Middle frontal gyrus (tissue), 1 donor: ENCODE measurements at regions not wholly inside any gene's neighbourhood (a gene's known extent, or its start where the extent isn't known, plus 50 kb on each side); places are given as distances from the start of the nearest gene placed in this dataset.
"Not testable (repeated sequence)": the region's sequence is repeated elsewhere in the genome, so short reads cannot be mapped to it uniquely, and the experiment has no call there.

Experiments
- DNase-seq: peaks from one replicate; pipeline ENCODE4 v3.0.0-alpha.2; 2015; ENCODE audit warnings: low spot score; ENCODE audit errors: extremely low spot score

DNA sequence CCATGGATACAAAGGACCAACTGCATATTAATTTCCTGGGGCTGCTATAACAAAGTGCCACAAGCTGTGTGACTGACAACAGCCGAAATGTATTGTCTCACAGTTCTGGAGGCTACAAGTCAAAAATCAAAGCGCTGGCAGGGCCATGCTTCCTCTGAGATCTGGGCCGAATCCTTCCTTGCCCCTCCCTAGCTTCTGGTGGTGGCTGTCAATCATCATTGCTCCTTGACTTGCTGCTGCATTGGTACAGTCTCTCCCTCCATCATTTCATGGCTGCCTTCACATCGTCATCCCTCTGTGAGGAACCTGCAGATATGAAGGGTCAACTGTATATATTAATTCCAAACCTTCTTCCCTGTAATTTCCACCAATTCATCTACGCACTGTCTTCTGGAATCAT lies 118.3 kb downstream of the EXOC5 start:
- DNase-seq = no peak

DNA sequence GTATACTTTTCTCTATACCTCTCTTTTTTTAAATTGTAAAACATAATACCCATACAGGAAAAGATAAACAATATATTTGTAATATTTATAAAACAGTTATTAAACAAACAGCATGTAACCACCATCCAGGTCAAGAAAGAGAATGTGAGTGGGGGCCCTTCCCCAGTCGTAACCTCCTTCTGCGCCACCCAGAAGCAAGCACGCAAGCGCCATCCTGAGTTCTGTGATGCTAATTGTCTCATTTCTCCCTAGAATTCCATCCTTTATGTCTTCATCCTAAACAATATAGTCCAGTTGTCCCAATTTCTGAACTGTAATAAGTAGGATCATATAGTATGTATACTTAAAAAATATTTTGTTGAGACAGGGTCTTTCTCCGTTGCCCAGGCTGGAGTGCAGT lies 129.5 kb downstream of the EXOC5 start:
- no peak for DNase-seq

DNA sequence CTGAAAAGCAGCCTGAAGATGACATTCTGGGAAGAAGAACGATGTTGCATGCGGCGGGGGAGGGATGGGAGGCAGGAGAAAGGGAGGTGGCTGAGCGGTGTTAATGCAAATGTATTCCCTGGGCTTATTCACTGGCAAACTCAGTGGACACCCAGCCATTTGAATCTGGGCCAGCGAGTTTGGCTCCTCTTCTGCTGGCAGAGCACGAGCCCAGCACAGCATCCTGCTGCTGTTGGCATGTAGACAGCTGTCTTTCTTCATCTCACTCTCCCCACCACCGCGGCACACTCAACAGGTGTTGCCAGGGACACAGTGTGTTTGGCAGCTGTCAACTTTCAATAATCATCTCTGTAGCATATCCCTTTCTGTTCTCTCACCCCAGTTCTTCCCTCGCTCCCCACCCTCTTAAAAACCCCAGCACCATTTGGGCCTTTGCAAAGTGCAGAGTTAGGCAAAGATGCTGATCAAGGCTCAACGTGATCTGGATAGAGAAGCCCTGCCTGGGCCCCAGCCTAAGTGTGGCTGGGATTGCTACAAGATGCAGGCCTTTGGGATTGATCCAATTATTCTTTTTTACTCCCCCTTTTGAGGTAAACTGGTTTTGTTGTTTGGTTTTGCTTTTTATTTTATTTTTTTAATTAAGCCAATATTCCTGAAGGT lies 131.9 kb downstream of the EXOC5 start:
- peak; percentile 37 for DNase-seq

DNA sequence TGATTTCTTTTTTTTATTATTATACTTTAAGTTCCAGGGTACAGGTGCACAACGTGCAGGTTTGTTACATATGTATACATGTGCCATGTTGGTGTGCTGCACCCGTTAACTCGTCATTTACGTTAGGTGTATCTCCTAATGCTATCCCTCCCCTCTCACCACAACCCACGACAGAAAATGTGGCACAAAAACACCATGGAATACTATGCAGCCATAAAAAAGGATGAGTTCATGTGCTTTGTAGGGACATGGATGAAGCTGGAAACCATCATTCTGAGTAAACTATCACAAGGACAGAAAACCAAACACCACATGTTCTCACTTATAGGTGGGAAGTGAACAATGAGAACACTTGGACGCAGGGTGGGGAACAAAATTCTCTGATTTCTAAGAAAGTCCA lies 140.9 kb downstream of the EXOC5 start:
- DNase-seq = not testable (repeated sequence)

DNA sequence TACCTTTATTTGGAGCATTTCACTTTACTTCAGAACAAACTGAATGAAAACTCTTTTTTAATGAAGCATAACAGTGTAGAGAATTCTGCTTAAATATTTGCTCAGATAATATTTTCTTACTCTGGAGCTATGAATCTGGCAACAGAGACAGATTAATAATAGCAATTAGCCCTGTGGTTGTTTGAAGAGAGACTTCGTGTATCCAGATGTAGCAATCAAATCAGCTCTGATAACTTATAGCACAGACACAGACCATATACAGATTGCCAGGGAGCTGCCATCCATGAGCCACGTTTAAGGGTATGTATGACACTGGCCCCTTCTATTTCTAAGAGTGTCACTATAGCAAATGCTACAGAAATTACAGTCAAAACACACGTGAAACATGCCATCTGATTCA lies 146.6 kb downstream of the EXOC5 start:
- DNase-seq = no peak

DNA sequence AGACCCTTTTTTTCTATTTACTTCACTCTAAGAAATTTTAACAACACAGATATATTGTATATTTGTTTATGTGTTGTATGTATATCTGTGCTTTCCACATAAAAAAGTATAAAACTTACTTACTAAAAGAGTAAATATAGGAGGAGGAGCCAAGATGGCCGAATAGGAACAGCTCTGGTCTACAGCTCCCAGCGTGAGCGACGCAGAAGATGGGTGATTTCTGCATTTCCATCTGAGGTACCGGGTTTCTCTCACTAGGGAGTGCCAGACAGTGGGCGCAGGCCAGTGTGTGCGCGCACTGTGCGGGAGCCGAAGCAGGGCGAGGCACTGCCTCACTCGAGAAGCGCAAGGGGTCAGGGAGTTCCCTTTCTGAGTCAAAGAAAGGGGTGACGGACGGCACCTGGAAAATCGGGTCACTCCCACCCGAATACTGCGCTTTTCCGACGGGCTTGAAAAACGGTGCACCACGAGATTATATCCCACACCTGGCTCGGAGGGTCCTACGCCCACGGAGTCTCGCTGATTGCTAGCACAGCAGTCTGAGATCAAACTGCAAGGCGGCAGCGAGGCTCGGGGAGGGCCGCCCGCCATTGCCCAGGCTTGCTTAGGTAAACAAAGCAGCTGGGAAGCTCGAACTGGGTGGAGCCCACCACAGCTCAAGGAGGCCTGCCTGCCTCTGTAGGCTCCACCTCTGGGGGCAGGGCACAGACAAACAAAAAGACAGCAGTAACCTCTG lies 156.5 kb downstream of the EXOC5 start:
- not testable (repeated sequence) for DNase-seq

DNA sequence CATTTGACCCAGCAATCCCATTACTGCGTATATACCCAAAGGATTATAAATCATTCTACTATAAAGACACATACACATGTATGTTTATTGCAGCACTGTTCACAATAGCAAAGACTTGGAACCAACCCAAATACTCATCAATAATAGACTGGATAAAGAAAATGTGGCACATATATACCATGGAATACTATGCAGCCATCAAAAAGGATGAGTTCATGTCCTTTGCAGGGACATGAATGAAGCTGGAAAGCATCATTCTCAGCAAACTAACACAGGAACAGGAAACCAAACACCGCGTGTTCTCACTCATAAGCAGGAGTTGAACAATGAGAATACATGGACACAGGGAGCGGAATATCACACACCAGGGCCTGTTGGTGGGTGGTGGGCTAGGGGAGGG lies 158.3 kb downstream of the EXOC5 start:
- DNase-seq = not testable (repeated sequence)

DNA sequence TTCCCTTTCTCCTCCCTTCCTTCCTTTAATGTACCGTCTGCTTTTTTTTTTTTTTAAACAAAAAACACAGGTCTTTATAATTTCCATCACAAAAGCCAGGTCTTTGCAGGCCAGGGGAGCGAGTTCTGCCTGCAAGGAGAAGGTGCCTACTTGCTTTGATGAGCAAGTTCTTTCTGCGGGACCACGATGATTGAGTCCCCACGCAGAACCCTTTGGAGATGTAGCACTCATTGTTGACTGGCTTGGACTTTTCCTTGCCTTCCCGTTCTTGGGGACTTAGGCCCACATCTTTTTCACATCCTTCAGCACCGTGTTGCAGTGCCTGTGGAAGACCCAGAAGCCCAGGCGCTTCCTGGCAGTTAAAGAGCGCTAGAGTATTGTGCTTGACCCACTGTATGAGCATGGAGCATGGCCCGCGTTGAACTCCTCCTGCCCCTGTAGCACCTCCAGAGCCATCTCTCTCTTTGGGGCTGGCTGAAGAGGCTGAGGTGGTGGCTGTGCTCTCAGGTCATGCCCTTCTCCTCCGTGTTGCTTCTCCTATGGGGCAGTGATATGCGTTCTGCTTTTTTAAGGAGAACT lies 177.6 kb downstream of the EXOC5 start:
- DNase-seq = no peak

DNA sequence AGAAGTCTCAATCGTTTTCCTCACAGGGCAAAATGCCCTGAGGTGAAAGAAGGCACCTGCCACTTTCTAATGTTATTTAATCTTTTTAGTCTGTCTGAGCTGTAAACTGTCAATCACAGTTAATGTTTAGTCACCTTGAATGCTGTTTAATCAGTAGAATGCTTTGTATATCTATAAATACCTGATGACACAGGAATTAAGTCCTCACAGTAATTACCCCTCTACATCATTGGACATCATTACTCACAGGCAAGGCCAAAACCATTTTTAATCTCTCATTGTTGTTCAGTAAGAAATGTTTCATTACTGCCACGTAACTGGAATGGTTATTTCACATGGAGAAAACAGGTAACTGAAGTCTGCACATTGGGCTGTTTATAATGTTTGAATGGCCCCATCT lies 178.8 kb downstream of the EXOC5 start:
- no peak for DNase-seq

DNA sequence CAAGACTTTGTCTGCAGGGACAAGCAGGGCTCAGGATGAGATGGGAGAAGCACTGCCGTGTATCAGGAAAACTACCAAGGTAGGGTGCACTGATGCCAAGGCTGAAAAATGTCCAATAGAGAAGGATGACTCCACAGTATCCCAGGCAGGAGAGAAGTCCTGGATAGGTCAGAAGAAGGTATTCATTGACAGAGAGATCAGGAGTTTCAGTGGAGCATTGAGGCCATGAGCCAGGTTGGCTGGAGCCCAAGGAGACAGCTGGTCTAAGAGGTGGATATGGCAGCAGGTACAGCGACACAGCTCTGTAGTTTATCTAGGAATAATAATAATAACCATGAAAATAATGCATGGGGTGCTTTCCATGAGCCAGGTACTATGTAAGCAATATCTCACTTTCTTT lies 180.9 kb downstream of the EXOC5 start:
- DNase-seq = no peak

DNA sequence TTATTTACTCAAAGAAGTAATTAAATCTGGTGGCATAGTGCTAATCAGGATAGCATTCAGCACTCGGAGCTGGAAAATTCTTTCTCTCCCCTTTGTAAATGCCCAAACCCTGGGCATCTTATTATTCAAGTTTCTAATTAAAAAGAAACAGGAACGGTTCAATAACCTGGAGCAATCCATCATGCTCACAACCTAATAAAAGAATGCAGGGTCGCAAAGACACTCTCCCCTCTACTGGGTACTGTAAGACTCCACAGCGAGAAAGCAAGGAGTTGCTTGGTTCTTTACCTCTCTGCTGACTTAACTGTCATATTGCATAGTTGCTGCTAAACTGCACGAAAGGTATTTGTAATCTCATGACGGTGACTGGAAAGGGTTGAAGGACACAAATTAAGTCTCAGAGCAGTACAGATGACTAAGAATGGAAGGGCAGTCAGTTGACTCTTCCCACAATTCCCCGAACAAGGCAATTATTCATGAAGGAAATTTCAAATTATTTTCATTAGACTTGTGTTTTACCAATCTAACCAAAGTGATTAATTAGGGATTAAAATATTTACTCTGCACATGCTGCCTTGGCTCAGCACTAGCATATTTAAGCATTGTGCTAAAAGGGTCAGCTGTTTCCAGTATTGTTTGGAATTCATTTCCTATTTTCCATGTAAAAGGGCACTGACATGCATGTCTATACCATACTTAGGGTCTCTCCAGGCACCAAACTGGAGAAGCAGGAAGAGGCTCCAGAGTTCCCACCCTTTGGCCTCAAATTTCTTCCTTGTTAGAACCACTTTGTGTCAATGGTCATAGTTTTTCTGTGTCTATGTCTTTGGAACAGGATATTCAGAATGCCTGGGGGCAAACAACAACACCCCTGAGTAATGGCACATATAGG lies 182.2 kb downstream of the EXOC5 start:
- no peak for DNase-seq

DNA sequence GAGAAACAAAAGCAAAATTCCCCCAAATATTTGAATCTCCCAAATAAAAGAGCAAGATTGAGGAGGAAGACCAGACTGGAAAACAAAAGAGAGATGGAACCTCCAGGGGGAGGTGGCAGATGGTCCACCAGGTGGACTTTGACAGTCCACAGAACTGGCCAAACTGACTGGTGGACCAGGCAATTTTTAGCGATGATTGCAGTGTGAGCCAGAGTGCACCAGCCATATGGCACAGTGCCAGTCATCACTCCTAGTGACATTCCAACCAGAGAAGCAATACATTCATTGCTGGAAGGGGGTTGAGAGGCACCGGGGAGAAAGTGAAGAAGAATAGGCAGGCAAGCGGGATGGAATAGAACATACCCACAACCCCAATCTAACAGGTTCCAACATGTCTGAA lies 182.9 kb downstream of the EXOC5 start:
- DNase-seq = no peak

DNA sequence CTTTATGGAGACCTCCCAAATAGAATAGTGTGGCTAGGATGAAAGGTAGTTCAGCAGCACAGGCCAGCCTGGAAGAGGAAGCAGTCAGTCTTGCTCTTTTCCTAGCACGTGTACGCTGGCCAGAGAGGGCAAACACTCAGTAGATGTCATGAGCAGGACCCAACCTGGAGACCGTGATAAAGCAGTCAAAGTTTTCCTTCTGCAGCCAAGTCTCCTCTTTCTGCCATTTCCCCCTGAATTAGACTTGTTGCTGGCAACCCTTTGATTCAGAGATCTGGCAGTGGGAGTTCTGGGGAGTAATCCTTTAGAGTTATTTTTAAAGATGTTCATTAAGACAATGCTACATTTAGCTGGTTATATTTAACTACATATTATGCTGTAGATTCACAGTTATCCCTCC lies 183.7 kb downstream of the EXOC5 start:
- DNase-seq = no peak

DNA sequence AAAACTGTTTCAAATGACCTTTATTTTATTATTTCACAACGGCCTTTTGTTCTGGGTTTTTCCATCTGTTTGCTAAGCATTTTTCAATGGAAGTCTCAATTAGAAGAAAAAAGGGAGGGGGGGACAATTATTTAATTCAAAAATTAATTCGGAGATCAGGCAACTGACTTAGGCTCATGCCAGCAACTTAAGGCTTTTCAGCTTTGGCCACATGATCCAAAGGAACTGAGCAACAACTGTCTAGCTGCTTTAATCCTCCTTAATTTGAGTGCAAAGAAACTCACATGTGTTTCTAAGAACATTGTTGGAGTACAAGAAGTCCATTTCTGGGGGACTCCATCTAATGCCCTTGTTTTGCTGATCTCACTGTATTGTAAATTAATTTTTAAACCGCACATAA lies 188.0 kb downstream of the EXOC5 start:
- DNase-seq = no peak

DNA sequence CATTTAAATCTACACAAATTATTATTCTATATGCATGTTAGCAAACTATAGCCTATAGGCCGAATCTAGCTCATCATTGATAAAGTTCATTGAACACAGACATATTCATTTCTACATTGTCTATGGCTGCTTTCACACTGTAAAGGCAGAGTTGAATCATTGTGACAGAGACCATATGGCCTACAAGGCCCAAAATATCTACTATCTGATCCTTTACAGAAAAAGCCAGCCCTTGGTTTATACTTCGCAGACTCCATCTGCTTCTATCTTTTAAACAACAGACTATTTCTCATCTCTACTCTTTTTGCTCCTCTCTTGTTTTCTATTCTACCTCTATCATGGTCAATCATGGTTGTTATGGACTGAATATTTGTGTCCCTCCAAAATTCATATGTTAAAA lies 190.7 kb downstream of the EXOC5 start:
- DNase-seq = no peak

DNA sequence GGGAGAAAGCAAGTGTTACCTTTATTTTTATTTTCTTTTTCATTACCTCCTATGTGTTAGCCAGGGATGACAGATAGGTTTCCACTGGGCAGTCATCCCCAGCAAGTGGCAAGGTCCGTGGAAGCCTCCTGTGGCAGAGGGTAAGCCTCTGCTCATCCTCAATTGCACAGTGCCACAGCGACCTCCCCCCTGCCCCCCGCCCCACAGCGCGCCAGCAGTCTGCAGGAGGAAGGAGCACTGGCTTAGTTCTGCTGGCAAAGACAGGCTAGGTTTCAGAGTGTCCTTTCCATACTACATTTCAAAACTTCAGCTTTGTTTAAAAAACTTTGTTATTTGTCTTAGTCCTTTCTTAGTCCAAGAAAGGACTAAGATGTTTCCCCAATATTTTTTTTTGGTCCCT lies 194.7 kb downstream of the EXOC5 start:
- DNase-seq = no peak

DNA sequence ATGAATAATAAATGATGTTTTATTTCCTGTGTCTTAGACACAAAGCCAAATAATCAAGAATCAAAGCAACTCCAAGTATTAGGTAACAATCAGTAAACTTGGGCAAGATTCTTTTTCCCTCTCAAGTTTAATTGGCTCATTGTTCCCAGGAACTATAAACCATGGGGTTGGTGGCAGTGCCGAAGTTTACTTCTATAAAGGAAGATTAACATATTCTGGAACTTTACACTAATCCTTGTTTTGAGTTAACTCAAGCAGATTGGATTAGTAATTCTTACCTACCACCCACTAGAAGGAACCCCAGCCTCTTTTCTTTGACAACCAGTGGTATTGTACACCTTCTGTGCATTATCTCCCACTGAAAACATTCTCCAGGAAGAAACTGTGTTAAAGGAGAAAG lies 197.1 kb downstream of the EXOC5 start:
- no peak for DNase-seq

DNA sequence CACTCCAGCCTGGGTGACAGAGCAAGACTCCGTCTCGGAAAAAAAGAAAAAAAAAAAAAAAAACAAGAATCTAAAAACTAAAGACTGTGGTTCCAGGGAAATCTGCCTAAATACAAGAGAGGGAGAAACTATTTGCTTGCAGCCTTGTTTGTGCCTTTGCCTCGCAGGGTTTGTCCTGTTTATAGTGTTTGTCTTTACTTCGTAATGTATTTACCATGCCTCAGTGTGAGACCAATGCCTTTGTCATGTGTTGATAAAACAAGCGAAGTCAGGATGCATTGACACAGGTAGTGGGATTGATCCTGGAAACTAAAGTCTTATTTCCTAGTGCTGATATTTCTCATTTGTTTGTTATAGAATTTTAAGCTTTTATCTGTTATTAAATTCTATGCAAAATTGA lies 199.0 kb downstream of the EXOC5 start:
- no peak for DNase-seq

DNA sequence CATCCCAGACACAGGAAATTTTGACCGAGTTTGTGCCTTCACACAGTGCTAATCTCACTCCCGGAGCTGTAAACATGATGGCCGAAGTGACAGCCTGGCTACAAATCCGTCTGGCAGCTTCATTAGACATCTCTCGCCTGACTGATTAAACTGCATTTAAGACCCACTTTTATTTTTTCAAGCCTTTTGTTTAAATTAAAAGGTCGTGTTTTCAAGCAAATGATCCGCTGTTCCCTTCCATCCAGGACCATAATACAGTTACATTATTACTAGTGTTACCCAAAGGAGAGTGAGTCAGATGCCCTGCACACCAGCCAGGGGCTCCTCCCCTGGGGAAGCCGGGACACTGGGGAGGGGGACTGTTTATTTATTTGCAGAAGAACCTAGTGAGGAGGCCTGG lies 200.2 kb downstream of the EXOC5 start:
- DNase-seq = no peak

DNA sequence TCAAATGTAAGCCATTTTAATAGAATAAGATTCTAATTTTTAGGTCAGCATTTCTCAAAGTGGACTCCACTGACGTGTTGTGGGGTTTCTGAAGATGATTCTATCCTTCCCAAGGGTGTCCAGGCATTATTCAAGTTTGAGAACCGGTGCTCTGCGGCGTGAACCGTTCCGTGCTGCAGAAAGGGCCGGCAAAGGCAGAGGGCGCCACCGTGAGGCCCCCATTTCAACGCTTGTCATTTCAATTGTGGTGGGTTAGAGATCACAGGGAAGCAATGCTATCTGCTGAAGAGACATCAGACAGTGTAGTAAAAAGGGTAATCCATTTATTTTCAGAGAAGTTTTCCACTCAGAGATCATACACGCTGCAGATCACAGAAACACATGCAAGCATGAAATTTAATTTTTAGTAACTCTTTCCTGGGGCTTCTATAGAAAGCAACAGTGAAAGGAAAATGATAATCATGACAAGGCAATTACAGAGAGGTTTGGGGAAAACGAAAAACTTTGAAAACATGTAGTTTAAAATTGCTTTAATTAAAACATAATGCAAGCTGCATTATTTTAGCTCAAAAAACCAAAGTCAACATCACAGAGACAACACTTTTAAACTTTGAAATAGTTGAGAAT lies 201.7 kb downstream of the EXOC5 start:
- DNase-seq = no peak

DNA sequence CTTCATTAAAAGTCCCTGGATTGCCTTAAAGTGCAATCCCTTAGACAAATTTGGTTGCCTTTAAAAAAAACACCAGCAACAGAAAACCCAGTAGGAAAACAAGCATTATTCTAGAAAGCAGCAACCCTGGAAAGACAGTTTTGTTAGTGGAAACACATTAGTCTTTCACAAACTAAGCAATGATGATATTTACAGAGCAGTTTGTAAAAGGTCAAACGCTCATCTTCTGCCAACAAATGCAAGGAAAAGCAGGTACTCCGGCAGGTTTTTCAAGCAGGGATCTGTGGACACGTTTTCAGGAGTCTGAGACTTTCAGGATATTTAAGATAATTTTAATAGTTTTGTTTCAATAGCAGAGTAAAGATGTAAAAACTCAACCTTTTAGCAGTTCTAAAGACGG lies 202.2 kb downstream of the EXOC5 start:
- no peak for DNase-seq
